A549 (cell line): ENCODE measurements at regions not wholly inside any gene's neighbourhood (a gene's known extent, or its start where the extent isn't known, plus 50 kb on each side); places are given as distances from the start of the nearest gene placed in this dataset.

Experiments
- ATAC-seq, 2 experiments: fragments of 200-7000 bp in 1 of 2; fragments of >200 bp in 1 of 2; cut with Nextera tagmentation in 1 of 2; cut with Tn5 transposase in 1 of 2; 3 replicates each; pipeline versions ENCODE4 v1.8.0 to v1.9.1; 2018 to 2020; ENCODE audit warnings: mild to moderate bottlenecking in 1 of 2, moderate library complexity in 1 of 2
- CTCF ChIA-PET: fragments of 300-600 bp; sonication (Branson Sonifier 250); formaldehyde crosslinking; extraction: SDS; loops from one replicate; lab custom pipeline; 2021; ENCODE audit warnings: antibody characterized with exemption, inconsistent platforms; lab: Yijun Ruan, JAX
- POLR2A ChIA-PET: fragments of 350-600 bp; formaldehyde crosslinking; extraction: SDS; loops from one replicate; lab custom pipeline; 2021; ENCODE audit warnings: antibody characterized with exemption, inconsistent platforms; lab: Yijun Ruan, JAX
- DNase-seq, 2 experiments: peaks; one replicate each; pipeline versions ENCODE4 v3.0.0 to v3.0.0-alpha.2; 2011 to 2016; ENCODE audit warnings: low read depth in 1 of 2, low spot score in 1 of 2
- FAIRE-seq: peaks from 2 replicates; lab custom pipeline; 2011; peaks lifted over from hg19 to GRCh38; lab: Jason Lieb, UNC
- H3K27ac ChIP-seq, 2 experiments: fragments of >200 bp; sonication (Bioruptor Twin); formaldehyde crosslinking; 3 replicates each; pipeline ENCODE4 v1.5.1; 2016 to 2017
- H3K4me1 ChIP-seq: fragments of >200 bp; sonication (Bioruptor Twin); formaldehyde crosslinking; 3 replicates; pipeline ENCODE4 v1.6.1; 2016
- H3K4me2 ChIP-seq: fragments of >200 bp; sonication (Bioruptor Twin); formaldehyde crosslinking; 3 replicates; pipeline ENCODE4 v1.6.1; 2016
- H3K4me3 ChIP-seq: fragments of >200 bp; sonication (Bioruptor Twin); formaldehyde crosslinking; 3 replicates; pipeline ENCODE4 v1.5.1; 2016
- H3K9me3 ChIP-seq: fragments of >200 bp; sonication (Bioruptor Twin); formaldehyde crosslinking; 3 replicates; pipeline ENCODE4 v1.6.1; 2016
- CBX2 ChIP-seq: fragments of 200-600 bp; sonication (generic); IDR thresholded peaks from 2 replicates; pipeline ENCODE4 v1.6.1; 2016; ENCODE audit warnings: low read depth, mild to moderate bottlenecking, borderline replicate concordance
- CEBPB ChIP-seq, 2 experiments: fragments of >200 bp in 1 of 2; sonication (Bioruptor Twin) in 1 of 2; formaldehyde crosslinking in 1 of 2; IDR thresholded peaks; 2 replicates each; pipeline ENCODE4 v1.6.1; 2012 to 2016
- CHD2 ChIP-seq: fragments of 150-350 bp; IDR thresholded peaks from 2 replicates; pipeline ENCODE4 v1.6.1; 2014; ENCODE audit warnings: low read length; ENCODE audit not compliant: partially characterized antibody
- EHMT2 ChIP-seq: fragments of 200-600 bp; sonication (generic); IDR thresholded peaks from 2 replicates; pipeline ENCODE4 v1.6.1; 2016; ENCODE audit warnings: antibody characterized with exemption, low read depth, mild to moderate bottlenecking, moderate library complexity
- EP300 ChIP-seq, 2 experiments: fragments of >200 bp; sonication (Bioruptor Twin); formaldehyde crosslinking; IDR thresholded peaks; 2 replicates in 1 of 2; 3 replicates in 1 of 2; pipeline ENCODE4 v1.6.1; 2016 to 2017
- FOSL2 ChIP-seq, 2 experiments: fragments of 450-650 bp in 1 of 2; fragments of >200 bp in 1 of 2; sonication (Bioruptor Twin) in 1 of 2; formaldehyde crosslinking; IDR thresholded peaks; 2 replicates each; pipeline versions ENCODE4 v1.5.0 to v1.6.1; 2016 to 2020; ENCODE audit warnings: mild to moderate bottlenecking in 1 of 2, moderate library complexity in 1 of 2
- JUN ChIP-seq, 2 experiments: fragments of >200 bp; sonication (Bioruptor Twin); formaldehyde crosslinking; IDR thresholded peaks; 2 replicates in 1 of 2; 3 replicates in 1 of 2; pipeline ENCODE4 v1.6.1; 2016 to 2017
- MAFK ChIP-seq: fragments of 450-650 bp; IDR thresholded peaks from 2 replicates; pipeline ENCODE4 v1.6.1; 2014; ENCODE audit not compliant: partially characterized antibody
- MYC ChIP-seq: IDR thresholded peaks from 2 replicates; pipeline ENCODE4 v1.6.1; 2012; ENCODE audit warnings: mild to moderate bottlenecking, inconsistent platforms, low read length, improper control_type of control experiment, borderline replicate concordance
- NFE2L2 ChIP-seq: fragments of 150-350 bp; conservative IDR thresholded peaks from 2 replicates; pipeline ENCODE4 v1.6.1; 2014; ENCODE audit warnings: low read length
- RCOR1 ChIP-seq: fragments of 150-350 bp; IDR thresholded peaks from 2 replicates; pipeline ENCODE4 v1.6.1; 2014; ENCODE audit warnings: antibody characterized with exemption, low read length, low read depth
- RFX5 ChIP-seq: fragments of 450-650 bp; IDR thresholded peaks from 2 replicates; pipeline ENCODE4 v1.7.1; 2014; ENCODE audit warnings: antibody characterized with exemption, mild to moderate bottlenecking, moderate library complexity
- SREBF2 ChIP-seq: fragments of 450-650 bp; IDR thresholded peaks from 2 replicates; pipeline ENCODE4 v1.6.1; 2014; ENCODE audit warnings: mild to moderate bottlenecking, moderate library complexity
- TFCP2L1 ChIP-seq: fragments of 250-450 bp; sonication (Bioruptor Pico); IDR thresholded peaks from 2 replicates; pipeline ENCODE4 v1.5.0; 2021; ENCODE audit warnings: mild to moderate bottlenecking
- TP53 ChIP-seq: fragments of 250-450 bp; sonication (Bioruptor Pico); IDR thresholded peaks from 2 replicates; pipeline ENCODE4 v1.5.0; 2021; ENCODE audit warnings: mild to moderate bottlenecking, moderate library complexity
- ZNF302 ChIP-seq: fragments of 250-450 bp; sonication (Bioruptor Pico); IDR thresholded peaks from 2 replicates; pipeline ENCODE4 v1.9.0; 2021; ENCODE audit warnings: inconsistent platforms, mild to moderate bottlenecking, moderate library complexity
- ZSCAN20 ChIP-seq: fragments of 250-450 bp; sonication (Bioruptor Pico); IDR thresholded peaks from 2 replicates; pipeline ENCODE4 v1.8.0; 2022; ENCODE audit warnings: mild to moderate bottlenecking, moderate library complexity
- WGBS: methylation state at CpG from one replicate; pipeline ENCODE4 v1.1.6; 2017; ENCODE audit errors: missing lambda C conversion rate; 5-methylcytosine and 5-hydroxymethylcytosine counted together
- TF ChIP-seq, protein P1 (sequence below): fragments of 200-600 bp; sonication (generic); IDR thresholded peaks from 2 replicates; pipeline ENCODE4 v1.6.1; 2016; ENCODE audit warnings: antibody characterized with exemption, mild to moderate bottlenecking, moderate library complexity
- TF ChIP-seq, protein P2 (sequence below): fragments of 450-650 bp; IDR thresholded peaks from 2 replicates; pipeline ENCODE4 v1.6.1; 2014; ENCODE audit warnings: antibody characterized with exemption

DNA sequence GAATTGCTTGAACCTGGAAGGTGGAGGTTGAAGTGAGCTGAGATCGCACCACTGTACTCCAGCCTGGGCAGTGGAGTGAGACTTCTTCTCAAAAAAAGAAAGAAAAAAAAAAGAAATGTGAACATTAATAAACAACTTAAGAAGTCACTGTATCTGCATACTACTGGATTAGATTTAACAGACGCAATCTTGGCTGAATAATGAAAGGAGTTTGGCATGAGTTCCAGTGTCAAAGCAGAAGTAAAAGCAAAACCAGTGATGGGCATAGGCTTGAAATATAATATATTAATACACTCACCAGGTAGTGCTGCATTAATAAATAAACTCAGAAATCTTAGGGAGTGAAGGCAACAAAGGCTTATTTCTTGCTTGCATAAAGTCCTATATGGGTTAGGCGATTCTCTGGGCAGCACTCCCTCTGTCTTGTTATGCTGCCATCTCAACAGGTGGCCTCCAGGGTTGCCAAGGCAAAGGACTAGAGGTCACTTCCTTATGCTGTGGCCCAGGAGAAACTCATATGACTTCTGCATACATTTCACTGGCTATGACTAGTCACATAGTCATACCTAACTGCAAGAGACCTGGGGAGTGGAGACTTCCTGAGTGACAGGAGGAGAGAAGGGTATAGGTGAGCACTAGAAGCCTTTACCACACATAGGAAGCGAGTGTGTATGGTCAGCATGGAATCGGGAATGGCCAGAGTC lies 296.2 kb upstream of the SPRED2 start (continued):
- TF ChIP-seq CBX2 (no peak), NFE2L2 (no peak), CEBPB (IDR thresholded peaks at IDR 0.05) (no peak), CHD2 (no peak), ZNF302 (CRISPR knock-in tag) (no peak)

DNA sequence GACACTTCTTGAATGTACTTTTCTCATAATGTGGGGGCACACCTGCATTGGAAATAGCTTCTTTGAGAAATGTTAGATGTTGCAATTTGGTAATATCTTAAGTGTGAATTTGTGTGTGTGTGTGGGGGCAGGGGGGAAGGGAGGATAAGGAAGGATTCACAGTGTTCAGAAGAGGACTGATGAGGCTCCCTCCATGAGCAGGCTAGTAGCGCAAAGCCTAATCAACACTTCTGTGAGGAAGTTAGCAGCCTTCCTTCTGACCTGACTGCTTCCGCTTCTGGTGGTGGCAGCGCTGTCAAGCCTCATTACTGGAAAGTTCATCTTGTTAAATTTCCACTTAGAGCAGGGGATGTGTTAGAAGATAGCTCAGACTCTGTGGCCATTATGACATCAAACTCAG lies 295.4 kb upstream of the SPRED2 start:
- no peaks in the 10 kb centered on the region for H3K4me1 ChIP-seq
- no peak for ATAC-seq
- no peak for DNase-seq

DNA sequence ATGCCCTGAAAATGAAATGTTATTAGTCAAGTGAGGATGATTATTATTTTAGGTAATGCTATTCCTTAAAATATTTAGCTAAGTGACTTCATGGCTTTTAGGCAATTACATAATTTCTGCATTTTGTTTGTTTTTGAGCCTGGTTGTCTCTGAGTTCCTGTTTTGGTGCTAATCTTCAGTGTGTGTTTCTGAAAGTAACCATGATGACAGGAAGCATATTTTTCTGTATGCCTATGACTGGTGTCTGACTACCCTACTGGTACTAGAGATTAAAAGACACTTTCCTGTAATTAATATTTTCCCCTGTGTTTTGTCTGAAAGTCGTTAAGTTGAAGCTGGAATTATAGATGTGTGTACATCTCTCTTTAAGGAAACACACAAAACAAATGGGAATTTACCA lies 295.0 kb upstream of the SPRED2 start:
- DNase-seq (no peak), ATAC-seq (no peak), FAIRE-seq (peak; percentile 23)
- Histone ChIP-seq H3K9me3 (no peaks in the 10 kb centered on the region), H3K4me3 (no peak overlapping the region), H3K4me2 (no peak overlapping the region), H3K27ac (no peak overlapping the region), H3K4me1 (no peaks in the 10 kb centered on the region)
- CTCF ChIA-PET, result no interaction called here
- POLR2A ChIA-PET, result no interaction called here
- 0% methylated on average over 1 of the region's 1 CpG for WGBS
- TF ChIP-seq MYC (no peak), JUN (IDR thresholded peaks at IDR 0.05) (no peak), CHD2 (no peak), EHMT2 (no peak), EP300 (IDR thresholded peaks at IDR 0.05) (no peak), ZSCAN20 (CRISPR knock-in tag) (no peak), CEBPB (IDR thresholded peaks at IDR 0.05) (no peak), TFCP2L1 (no peak), TP53 (no peak), RCOR1 (no peak), ZNF302 (CRISPR knock-in tag) (no peak), MAFK (no peak), SREBF2 (no peak), RFX5 (no peak), FOSL2 (IDR thresholded peaks at IDR 0.05) (no peak), FOSL2 (CRISPR knock-in tag; IDR thresholded peaks at IDR 0.05) (no peak)
- TF ChIP-seq, protein P1, sequence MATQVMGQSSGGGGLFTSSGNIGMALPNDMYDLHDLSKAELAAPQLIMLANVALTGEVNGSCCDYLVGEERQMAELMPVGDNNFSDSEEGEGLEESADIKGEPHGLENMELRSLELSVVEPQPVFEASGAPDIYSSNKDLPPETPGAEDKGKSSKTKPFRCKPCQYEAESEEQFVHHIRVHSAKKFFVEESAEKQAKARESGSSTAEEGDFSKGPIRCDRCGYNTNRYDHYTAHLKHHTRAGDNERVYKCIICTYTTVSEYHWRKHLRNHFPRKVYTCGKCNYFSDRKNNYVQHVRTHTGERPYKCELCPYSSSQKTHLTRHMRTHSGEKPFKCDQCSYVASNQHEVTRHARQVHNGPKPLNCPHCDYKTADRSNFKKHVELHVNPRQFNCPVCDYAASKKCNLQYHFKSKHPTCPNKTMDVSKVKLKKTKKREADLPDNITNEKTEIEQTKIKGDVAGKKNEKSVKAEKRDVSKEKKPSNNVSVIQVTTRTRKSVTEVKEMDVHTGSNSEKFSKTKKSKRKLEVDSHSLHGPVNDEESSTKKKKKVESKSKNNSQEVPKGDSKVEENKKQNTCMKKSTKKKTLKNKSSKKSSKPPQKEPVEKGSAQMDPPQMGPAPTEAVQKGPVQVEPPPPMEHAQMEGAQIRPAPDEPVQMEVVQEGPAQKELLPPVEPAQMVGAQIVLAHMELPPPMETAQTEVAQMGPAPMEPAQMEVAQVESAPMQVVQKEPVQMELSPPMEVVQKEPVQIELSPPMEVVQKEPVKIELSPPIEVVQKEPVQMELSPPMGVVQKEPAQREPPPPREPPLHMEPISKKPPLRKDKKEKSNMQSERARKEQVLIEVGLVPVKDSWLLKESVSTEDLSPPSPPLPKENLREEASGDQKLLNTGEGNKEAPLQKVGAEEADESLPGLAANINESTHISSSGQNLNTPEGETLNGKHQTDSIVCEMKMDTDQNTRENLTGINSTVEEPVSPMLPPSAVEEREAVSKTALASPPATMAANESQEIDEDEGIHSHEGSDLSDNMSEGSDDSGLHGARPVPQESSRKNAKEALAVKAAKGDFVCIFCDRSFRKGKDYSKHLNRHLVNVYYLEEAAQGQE, result no peak

More for the DNA sequence above, 295.4 kb upstream of the SPRED2 start:
- Histone ChIP-seq H3K27ac (no peak overlapping the region), H3K9me3 (no peaks in the 10 kb centered on the region), H3K4me3 (no peak overlapping the region), H3K4me2 (no peak overlapping the region)
- CTCF ChIA-PET, result no interaction called here
- 73% methylated on average over 3 of the region's 3 CpGs for WGBS
- no peak for FAIRE-seq
- TF ChIP-seq, protein P2, sequence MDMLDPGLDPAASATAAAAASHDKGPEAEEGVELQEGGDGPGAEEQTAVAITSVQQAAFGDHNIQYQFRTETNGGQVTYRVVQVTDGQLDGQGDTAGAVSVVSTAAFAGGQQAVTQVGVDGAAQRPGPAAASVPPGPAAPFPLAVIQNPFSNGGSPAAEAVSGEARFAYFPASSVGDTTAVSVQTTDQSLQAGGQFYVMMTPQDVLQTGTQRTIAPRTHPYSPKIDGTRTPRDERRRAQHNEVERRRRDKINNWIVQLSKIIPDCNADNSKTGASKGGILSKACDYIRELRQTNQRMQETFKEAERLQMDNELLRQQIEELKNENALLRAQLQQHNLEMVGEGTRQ, result no peak
- POLR2A ChIA-PET, result no interaction called here
